ENCODE measurements at regions not wholly inside any gene's neighbourhood (a gene's known extent, or its start where the extent isn't known, plus 50 kb on each side); places are given as distances from the start of the nearest gene placed in this dataset.

DNA sequence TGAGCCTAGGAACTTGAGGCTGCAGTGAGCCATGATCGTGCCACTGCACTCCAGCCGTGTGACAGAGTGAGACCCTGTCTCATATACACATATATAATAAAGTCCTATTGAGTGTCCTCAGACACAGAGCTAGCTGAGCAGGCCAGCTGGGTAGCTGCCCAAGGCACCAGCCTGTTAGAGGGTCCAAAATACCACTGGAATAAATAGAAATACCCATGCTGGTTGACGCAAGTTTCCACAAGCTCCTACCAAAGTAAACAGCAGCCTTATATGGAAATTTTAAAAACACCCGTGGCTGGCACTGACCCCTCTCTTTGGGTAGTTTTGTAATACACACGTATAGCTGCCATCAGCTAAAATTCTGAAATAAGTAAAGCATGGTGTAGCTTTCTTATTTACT lies 348.6 kb downstream of the BCOR start:
- no peak overlapping the region for H3K4me3 ChIP-seq (ENCODE audit: low read depth, low read length)
- no peak for DNase-seq (ENCODE audit: low read depth, low spot score)
- in situ Hi-C loops (cut with HindIII; ENCODE audit: low sequenced_read_pairs): no loop called here
- TF ChIP-seq CTCF (IDR thresholded peaks at IDR 0.05; ENCODE audit: low read depth, low read length): no peak

- DNase-seq (ENCODE audit: low read depth, low spot score): no peak
- in situ Hi-C loops (cut with HindIII; ENCODE audit: low sequenced_read_pairs): no loop called here
- no peak for TF ChIP-seq CTCF (IDR thresholded peaks at IDR 0.05; ENCODE audit: low read depth, low read length)
- no peak overlapping the region for H3K4me3 ChIP-seq (ENCODE audit: low read depth, low read length)
Observed at GRCh38 chrX:39749728-39750127, 348.0 kb downstream of the BCOR start.

DNA sequence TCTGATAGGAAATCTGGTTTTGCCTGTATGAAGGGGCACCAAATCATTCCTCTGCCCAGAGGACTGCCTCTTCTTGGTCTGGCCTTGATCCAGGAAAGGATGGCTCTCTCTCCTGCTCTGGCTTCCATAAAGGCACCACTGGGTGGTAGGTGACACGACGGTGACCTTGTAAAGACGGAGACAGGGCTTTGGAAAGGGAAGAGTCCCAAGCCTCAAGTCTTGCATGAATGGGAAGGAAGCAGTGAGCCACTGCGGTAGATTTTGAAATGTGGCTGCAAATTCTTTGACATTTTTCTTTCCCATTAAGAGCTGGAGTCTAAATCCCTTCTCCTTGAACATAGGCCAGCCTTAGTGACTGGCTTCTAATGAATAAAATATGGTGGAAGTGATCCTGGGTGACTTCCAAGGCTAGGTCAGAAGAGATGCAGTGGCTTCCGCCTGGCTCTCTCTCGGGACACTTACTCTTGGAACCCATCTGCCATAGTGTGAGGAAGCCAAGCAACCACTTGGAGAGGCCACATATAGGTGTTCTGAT lies 347.4 kb downstream of the BCOR start:
- no peak for DNase-seq (ENCODE audit: low read depth, low spot score)
- in situ Hi-C loops (cut with HindIII; ENCODE audit: low sequenced_read_pairs): no loop called here
- no peak overlapping the region for H3K4me3 ChIP-seq (ENCODE audit: low read depth, low read length)
- no peak for TF ChIP-seq CTCF (IDR thresholded peaks at IDR 0.05; ENCODE audit: low read depth, low read length)

DNA sequence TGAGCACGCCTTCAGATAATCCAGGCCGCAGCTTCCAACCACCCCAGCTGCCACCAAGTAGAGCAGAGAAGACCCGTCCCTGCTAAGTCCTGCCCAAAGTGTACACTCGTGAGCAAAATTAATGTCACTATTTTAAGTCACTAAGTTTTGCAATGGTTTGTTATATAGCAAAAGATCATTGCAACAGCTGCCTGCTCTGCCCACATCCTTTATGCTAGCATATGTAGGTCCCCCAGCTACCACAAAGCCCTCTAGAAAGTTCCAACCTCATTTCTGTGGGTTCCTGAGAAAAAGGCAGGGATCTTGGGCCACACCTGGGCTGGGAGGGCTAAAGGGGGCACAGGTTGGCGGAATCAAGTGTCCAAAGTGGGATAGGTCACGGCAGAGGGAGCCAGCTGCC lies 346.9 kb downstream of the BCOR start:
- H3K4me3 ChIP-seq (ENCODE audit: low read depth, low read length): no peak overlapping the region
- DNase-seq (ENCODE audit: low read depth, low spot score): no peak
- in situ Hi-C loops (cut with HindIII; ENCODE audit: low sequenced_read_pairs): no loop called here
- no peak for TF ChIP-seq CTCF (IDR thresholded peaks at IDR 0.05; ENCODE audit: low read depth, low read length)

DNA sequence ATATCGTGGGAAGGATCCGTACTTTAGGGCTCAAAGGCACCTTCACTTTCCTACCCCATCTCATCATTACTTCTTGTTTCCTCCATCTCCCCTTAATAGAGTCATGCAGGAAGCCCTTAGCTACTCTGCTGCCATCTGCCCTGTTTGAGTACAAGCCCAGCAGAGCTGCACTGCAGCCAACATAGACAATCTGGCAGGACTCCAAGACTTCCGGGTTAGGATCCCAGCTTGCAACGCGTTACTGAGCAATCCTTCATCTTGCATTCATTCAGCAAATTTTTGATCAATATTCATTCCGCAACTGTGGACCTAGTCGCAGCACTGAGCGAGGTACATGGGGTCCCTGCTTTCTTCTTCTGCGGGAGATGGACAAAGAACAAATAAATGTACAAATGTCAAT lies 344.9 kb downstream of the BCOR start:
- in situ Hi-C loops (cut with HindIII; ENCODE audit: low sequenced_read_pairs): no loop called here

GRCh38 chrX:39753293-39753996 lies 344.3 kb downstream of the BCOR start:
- in situ Hi-C loops (cut with HindIII; ENCODE audit: low sequenced_read_pairs): no loop called here
- no peak for TF ChIP-seq CTCF (IDR thresholded peaks at IDR 0.05; ENCODE audit: low read depth, low read length)
- no peak for DNase-seq (ENCODE audit: low read depth, low spot score)
- H3K4me3 ChIP-seq (ENCODE audit: low read depth, low read length): no peak overlapping the region

More for the DNA sequence above, 344.9 kb downstream of the BCOR start:
- H3K4me3 ChIP-seq (ENCODE audit: low read depth, low read length): no peak overlapping the region
- no peak for DNase-seq (ENCODE audit: low read depth, low spot score)
- TF ChIP-seq CTCF (IDR thresholded peaks at IDR 0.05; ENCODE audit: low read depth, low read length): no peak
